Raji (cell line): ENCODE measurements at regions not wholly inside any gene's neighbourhood (a gene's known extent, or its start where the extent isn't known, plus 50 kb on each side); places are given as distances from the start of the nearest gene placed in this dataset.

Experiments
- POLR2A ChIP-seq: IDR thresholded peaks from 2 replicates; pipeline ENCODE4 v1.6.1; 2011; ENCODE audit warnings: low read depth, low read length, control low read depth; ENCODE audit not compliant: insufficient read depth

GRCh38 chr5:8845296-8845695 lies 700.6 kb downstream of the SEMA5A start:
- no peak for TF ChIP-seq POLR2A

GRCh38 chr5:8848366-8848765 lies 697.5 kb downstream of the SEMA5A start:
- TF ChIP-seq POLR2A, result no peak

- TF ChIP-seq POLR2A, result no peak
These were observed 696.8 kb downstream of the SEMA5A start for GRCh38 chr5:8848997-8849594.

DNA sequence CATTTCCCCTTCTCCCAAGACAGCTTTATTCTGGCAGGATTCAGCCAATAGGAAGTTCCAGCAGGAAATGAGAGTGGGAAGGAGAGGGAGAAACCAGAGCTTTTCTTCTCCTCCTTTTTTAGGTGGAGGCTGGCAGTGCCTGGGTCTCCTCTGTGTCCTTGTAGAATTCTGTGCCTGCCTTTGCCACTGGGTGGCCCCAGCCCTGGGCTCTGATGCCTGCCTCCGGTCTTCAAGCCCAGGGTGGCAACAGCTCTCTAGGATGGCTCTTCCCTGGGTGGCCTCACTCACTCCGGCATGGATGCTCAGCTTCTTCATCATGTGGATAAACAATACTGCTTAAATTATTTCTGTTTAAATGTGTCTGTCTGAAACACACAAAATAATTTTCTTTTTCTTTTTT lies 694.8 kb downstream of the SEMA5A start:
- no peak for TF ChIP-seq POLR2A

GRCh38 chr5:8857051-8857450 lies 688.8 kb downstream of the SEMA5A start:
- TF ChIP-seq POLR2A, result no peak

DNA sequence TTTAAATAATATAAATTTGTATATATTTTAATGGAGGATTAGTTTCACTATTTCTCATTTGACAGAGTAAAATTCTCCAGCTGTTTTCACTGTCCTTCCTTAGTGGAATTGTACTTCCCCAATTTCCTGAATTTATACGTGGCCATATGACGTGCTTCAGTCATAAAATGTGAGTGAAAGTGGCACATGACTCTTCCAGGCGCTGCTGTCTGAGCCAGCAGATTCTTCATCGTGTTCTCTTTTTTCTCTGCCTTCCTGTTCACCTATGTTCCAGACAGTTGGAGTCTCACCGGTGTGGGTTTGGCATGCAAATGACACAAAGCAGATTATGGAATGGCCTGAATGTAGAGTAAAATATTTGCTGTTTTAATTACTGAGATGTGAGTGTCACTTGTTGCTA lies 684.1 kb downstream of the SEMA5A start:
- no peak for TF ChIP-seq POLR2A

GRCh38 chr5:8864053-8864452 lies 681.8 kb downstream of the SEMA5A start:
- no peak for TF ChIP-seq POLR2A

DNA sequence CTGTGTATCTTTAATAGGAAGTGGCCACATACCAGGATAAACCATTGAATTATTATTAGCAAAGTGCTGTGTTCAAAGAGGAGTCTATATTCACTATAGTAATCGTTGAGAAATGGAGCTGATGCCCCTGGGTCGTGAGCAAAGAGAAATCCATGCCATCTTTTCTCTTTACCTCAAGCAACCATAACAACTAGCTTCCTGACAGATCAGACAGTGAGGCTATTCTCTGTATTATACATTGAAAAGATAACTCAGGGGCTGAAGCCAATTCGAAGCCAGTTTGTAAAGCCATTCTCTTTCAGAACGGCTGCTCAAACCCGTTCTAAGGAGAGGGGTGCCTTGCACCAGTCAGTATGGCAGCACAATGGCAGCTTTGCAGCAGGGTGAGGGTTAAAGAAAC lies 680.6 kb downstream of the SEMA5A start:
- TF ChIP-seq POLR2A, result no peak

DNA sequence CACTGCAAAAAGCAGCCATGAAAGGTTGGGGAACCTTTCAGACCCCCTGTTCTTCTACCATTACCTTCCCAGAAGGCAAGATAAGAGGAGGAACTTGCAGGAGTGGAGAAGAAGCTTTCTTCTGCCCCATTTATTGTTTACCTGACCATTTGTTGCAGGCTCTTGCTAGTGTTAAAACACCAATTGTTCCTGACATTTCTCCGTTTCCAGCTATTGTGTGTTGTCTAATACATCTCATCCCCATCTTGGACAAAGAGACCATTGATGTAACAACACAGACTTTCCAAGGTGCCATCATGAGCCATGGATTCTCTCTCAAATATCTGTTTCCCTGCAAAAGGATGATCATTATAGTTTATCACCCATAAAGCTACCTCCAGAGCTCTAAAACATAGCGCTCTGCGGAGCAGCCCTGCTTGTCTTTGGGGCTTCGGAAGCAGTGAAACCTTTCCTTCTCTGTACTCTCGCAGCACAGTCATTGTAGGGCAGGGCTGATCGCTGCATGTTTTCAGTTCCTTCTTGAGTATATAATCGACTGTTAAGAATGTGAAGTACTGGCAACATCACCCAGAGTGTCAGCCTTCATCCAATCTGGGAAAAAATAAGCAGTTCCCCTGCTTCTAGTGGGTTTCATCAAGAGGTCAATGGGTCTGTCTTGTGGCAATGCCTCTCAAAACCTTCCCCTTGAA lies 680.0 kb downstream of the SEMA5A start:
- no peak for TF ChIP-seq POLR2A

DNA sequence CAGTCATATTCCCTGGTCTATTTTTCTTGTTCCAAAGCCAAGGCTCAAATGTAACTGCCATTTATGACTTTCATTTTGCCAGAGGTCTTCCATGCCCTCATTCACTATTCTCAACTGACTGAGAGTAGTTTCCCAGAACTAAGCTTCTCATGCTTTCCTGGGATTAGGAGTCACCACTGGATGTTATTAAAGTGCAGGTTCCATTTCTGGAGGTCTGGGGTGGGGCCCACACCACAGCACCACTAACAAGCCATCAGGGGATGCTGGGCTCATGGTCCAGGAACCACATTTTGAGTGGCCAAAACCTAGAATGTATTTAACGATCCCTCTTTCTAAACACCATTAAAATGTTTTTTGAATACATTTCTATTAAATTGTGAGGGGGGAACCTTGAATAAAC lies 677.6 kb downstream of the SEMA5A start:
- no peak for TF ChIP-seq POLR2A

DNA sequence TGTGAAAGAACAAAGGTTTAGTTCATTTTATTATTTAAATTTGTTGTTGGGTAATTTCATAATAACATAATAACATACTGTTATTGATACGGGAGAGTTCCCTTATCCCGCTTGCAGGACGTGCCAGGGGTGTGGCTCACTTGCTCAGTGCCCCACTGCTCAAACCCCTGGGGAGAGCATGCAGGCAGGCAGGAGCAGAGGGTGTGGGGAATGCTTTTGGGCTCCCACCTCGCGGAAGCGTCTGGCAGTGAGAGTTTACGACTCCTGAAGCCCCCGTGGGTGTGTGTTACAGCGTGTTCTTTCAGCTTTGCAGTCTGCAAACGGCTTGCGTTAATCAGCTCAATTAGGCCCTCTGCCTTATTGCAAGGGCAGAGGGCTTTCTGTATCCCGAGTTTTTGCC lies 675.9 kb downstream of the SEMA5A start:
- TF ChIP-seq POLR2A, result no peak

- TF ChIP-seq POLR2A, result no peak
These were observed 675.4 kb downstream of the SEMA5A start for GRCh38 chr5:8870349-8870958.

DNA sequence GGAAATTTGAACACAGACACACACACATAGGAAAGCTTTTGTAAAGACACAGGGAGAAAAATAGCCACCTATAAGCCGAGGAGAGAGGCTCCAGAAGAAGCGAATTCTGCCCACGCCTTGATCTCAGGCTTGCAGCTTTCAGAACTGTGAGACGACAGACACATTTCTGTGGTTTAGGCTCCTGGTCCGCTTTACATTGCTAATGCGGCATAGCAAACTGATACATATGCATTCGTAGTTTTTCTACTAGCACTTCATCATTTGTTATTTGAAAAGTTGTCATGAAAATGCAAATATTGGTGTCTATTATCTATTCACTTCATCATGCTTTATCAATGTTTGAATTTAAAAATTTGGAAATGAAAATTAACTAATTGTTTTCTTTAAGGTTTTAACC lies 674.9 kb downstream of the SEMA5A start:
- no peak for TF ChIP-seq POLR2A

DNA sequence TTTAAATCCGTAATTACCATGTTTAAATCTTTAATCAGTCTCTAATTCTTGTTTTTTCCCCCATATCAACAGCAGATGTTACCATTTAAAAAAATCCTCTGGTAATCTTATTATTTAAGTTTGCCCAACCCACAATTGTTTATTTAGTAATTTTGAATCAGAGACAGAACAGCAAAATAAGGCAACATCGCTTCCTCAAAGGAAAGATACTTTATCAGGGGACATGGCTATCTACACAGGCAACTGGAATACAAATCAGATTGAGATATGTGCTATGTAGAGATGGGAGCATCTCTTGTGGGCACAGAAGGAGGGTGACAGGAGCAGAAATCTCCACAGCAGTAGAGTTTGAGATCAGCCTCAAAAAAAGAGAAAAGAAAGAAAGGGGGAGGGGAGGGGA lies 674.4 kb downstream of the SEMA5A start:
- no peak for TF ChIP-seq POLR2A

DNA sequence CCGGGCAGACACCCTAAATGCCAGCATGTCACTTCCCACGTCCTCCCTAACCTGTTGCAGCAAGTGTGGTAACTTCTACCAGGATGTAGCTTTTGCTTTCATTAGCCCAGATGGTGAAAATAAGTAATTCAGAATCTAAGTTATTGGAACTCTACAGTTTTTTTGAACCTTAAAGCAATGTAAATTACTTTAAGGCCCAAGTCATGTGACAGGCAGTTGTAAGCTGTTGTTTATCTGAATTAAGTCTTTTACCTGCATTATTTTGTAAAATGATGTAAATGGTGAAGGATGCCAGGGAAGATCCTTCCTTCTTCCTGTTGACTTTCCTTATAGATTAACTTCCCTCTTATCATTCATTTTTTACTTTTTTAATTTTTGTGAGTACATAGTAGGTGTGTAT lies 670.2 kb downstream of the SEMA5A start:
- no peak for TF ChIP-seq POLR2A

- TF ChIP-seq POLR2A, result no peak
These were observed 666.6 kb downstream of the SEMA5A start for GRCh38 chr5:8879248-8879647.
